HUES6 (cell line): ENCODE measurements at regions not wholly inside any gene's neighbourhood (a gene's known extent, or its start where the extent isn't known, plus 50 kb on each side); places are given as distances from the start of the nearest gene placed in this dataset.
"Not testable (repeated sequence)": the region's sequence is repeated elsewhere in the genome, so short reads cannot be mapped to it uniquely, and the experiment has no call there.

ENCODE experiments used
- H3K27ac ChIP-seq: 2 replicates; pipeline ENCODE4 v1.7.0; 2013; ENCODE audit warnings: low read depth, mild to moderate bottlenecking, low read length, inconsistent platforms
- H3K27me3 ChIP-seq: 2 replicates; pipeline ENCODE4 v1.6.1; 2013; ENCODE audit warnings: low read length; ENCODE audit not compliant: control insufficient read depth, insufficient read depth
- H3K36me3 ChIP-seq: 2 replicates; pipeline ENCODE4 v1.6.1; 2013; ENCODE audit warnings: low read length; ENCODE audit not compliant: control insufficient read depth, insufficient read depth
- H3K4me1 ChIP-seq: 2 replicates; pipeline ENCODE4 v1.6.1; 2013; ENCODE audit warnings: low read length; ENCODE audit not compliant: control insufficient read depth, insufficient read depth
- H3K4me3 ChIP-seq: 2 replicates; pipeline ENCODE4 v1.5.1; 2013; ENCODE audit warnings: low read depth, low read length
- H3K9ac ChIP-seq: one replicate; pipeline ENCODE4 v1.6.1; 2013; ENCODE audit warnings: mild to moderate bottlenecking, low read length
- H3K9me3 ChIP-seq: 2 replicates; pipeline ENCODE4 v1.6.1; 2013; ENCODE audit warnings: low read depth, low read length; ENCODE audit not compliant: control insufficient read depth, insufficient read depth

- Histone ChIP-seq H3K4me1 (no peaks in the 10 kb centered on the region; the same call in none of the 2 replicates), H3K4me3 (no peak overlapping the region), H3K27ac (no peak overlapping the region), H3K9ac (no peak overlapping the region), H3K36me3 (no peaks in the 10 kb centered on the region), H3K27me3 (no peaks in the 10 kb centered on the region), H3K9me3 (no peaks in the 10 kb centered on the region)
Measured at GRCh38 chr2:175734686-175735085, 267.4 kb downstream of the LNPK start.

- H3K27ac ChIP-seq, result no peak overlapping the region
- H3K9ac ChIP-seq, result no peak overlapping the region
- H3K36me3 ChIP-seq, result no peaks in the 10 kb centered on the region
- H3K27me3 ChIP-seq, result no peaks in the 10 kb centered on the region
- H3K4me3 ChIP-seq, result no peak overlapping the region
- no peaks in the 10 kb centered on the region; the same call in none of the 2 replicates for H3K4me1 ChIP-seq
- no peaks in the 10 kb centered on the region for H3K9me3 ChIP-seq
Measured at GRCh38 chr2:175732531-175732930, 269.5 kb downstream of the LNPK start.

- Histone ChIP-seq H3K4me1 (no peaks in the 10 kb centered on the region), H3K9me3 (no peaks in the 10 kb centered on the region), H3K36me3 (no peaks in the 10 kb centered on the region), H3K27me3 (no peaks in the 10 kb centered on the region), H3K27ac (no peak overlapping the region), H3K9ac (no peak overlapping the region), H3K4me3 (no peak overlapping the region)
Measured at GRCh38 chr2:175730050-175730449, 272.0 kb downstream of the LNPK start.

GRCh38 chr2:175729049-175729706 is 272.9 kb downstream of the LNPK start:
- no peaks in the 10 kb centered on the region for H3K9me3 ChIP-seq
- no peaks in the 10 kb centered on the region for H3K36me3 ChIP-seq
- no peak overlapping the region for H3K9ac ChIP-seq
- H3K4me3 ChIP-seq, result no peak overlapping the region
- H3K4me1 ChIP-seq, result no peaks in the 10 kb centered on the region
- no peak overlapping the region for H3K27ac ChIP-seq
- no peaks in the 10 kb centered on the region for H3K27me3 ChIP-seq

- no peaks in the 10 kb centered on the region for H3K27me3 ChIP-seq
Measured at GRCh38 chr2:175728032-175728431, 274.0 kb downstream of the LNPK start.

GRCh38 chr2:175726223-175726622 is 275.8 kb downstream of the LNPK start:
- no peaks in the 10 kb centered on the region for H3K9me3 ChIP-seq
- no peaks in the 10 kb centered on the region for H3K4me1 ChIP-seq
- no peak overlapping the region for H3K4me3 ChIP-seq
- H3K9ac ChIP-seq, result no peak overlapping the region
- H3K27ac ChIP-seq, result no peak overlapping the region
- no peaks in the 10 kb centered on the region for H3K36me3 ChIP-seq
- H3K27me3 ChIP-seq, result no peaks in the 10 kb centered on the region

More at GRCh38 chr2:175728032-175728431, 274.0 kb downstream of the LNPK start:
- H3K9ac ChIP-seq, result no peak overlapping the region
- H3K27ac ChIP-seq, result no peak overlapping the region
- H3K4me1 ChIP-seq, result no peaks in the 10 kb centered on the region
- H3K36me3 ChIP-seq, result no peaks in the 10 kb centered on the region
- H3K9me3 ChIP-seq, result no peaks in the 10 kb centered on the region
- no peak overlapping the region for H3K4me3 ChIP-seq

GRCh38 chr2:175709248-175709647 is 292.8 kb downstream of the LNPK start:
- H3K27me3 ChIP-seq, result no peaks in the 10 kb centered on the region
- peaks cover 8% of the 10 kb centered on the region for H3K4me1 ChIP-seq
- H3K9ac ChIP-seq, result no peak overlapping the region
- H3K9me3 ChIP-seq, result no peaks in the 10 kb centered on the region
- no peaks in the 10 kb centered on the region for H3K36me3 ChIP-seq
- H3K4me3 ChIP-seq, result no peak overlapping the region
- H3K27ac ChIP-seq, result no peak overlapping the region

- Histone ChIP-seq H3K27ac (no peak overlapping the region), H3K27me3 (no peaks in the 10 kb centered on the region), H3K9me3 (no peaks in the 10 kb centered on the region), H3K36me3 (no peaks in the 10 kb centered on the region), H3K9ac (no peak overlapping the region), H3K4me1 (peaks cover 8% of the 10 kb centered on the region), H3K4me3 (no peak overlapping the region)
Measured at GRCh38 chr2:175707322-175707721, 294.7 kb downstream of the LNPK start.

GRCh38 chr2:175704568-175704967 is 297.5 kb downstream of the LNPK start:
- H3K4me1 ChIP-seq, H3K36me3 ChIP-seq, H3K9ac ChIP-seq, H3K9me3 ChIP-seq, H3K27ac ChIP-seq, H3K27me3 ChIP-seq: not testable (repeated sequence)
- H3K4me3 ChIP-seq, result peak overlapping the region; percentile 31; the same call in 1 of the 2 replicates

- no peaks in the 10 kb centered on the region for H3K9me3 ChIP-seq
- no peak overlapping the region for H3K9ac ChIP-seq
- H3K4me1 ChIP-seq, result no peaks in the 10 kb centered on the region
- no peak overlapping the region for H3K27ac ChIP-seq
- H3K36me3 ChIP-seq, result no peaks in the 10 kb centered on the region
- no peaks in the 10 kb centered on the region for H3K27me3 ChIP-seq
- no peak overlapping the region for H3K4me3 ChIP-seq
Measured at GRCh38 chr2:175698061-175698460, 304.0 kb downstream of the LNPK start.

GRCh38 chr2:175690113-175690837 is 311.8 kb downstream of the LNPK start:
- H3K4me3 ChIP-seq, result no peak overlapping the region
- H3K9me3 ChIP-seq, result no peaks in the 10 kb centered on the region
- no peaks in the 10 kb centered on the region for H3K27me3 ChIP-seq
- no peak overlapping the region for H3K27ac ChIP-seq
- no peak overlapping the region for H3K9ac ChIP-seq
- H3K36me3 ChIP-seq, result no peaks in the 10 kb centered on the region
- no peaks in the 10 kb centered on the region for H3K4me1 ChIP-seq
